NT2/D1 (cell line): ENCODE measurements at regions not wholly inside any gene's neighbourhood (a gene's known extent, or its start where the extent isn't known, plus 50 kb on each side); places are given as distances from the start of the nearest gene placed in this dataset.

Experiments used
- SUZ12 ChIP-seq: IDR thresholded peaks from 2 replicates; pipeline ENCODE4 v1.6.1; 2011; ENCODE audit not compliant: insufficient read length, insufficient read depth; ENCODE audit errors: extremely low read depth
- YY1 ChIP-seq: IDR thresholded peaks from 2 replicates; pipeline ENCODE4 v1.6.1; 2011; ENCODE audit not compliant: insufficient read length, insufficient read depth
- ZNF274 ChIP-seq: IDR thresholded peaks from 2 replicates; pipeline ENCODE4 v1.6.1; 2011; ENCODE audit warnings: mild to moderate bottlenecking, low read depth, low read length

DNA sequence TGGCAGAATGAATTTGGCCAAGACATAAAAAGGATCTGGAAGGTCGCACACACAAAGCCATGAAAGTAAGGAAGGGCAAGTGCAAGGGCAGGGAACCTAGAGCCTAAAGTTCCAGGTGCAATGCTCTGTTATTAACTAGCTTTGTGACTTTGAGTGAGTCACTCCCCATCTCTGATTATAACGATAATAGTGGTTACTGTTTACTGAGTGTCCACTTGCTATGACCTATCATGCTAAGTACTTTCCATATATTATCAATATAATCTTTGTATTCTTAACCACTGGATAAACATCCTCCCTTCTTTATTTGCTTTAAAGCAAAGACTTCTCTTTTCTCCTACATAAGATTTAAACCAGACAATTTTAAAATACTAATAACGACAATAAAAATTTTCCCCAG lies 504.6 kb upstream of the BRINP1 start:
- TF ChIP-seq ZNF274, result no peak
- no peak for TF ChIP-seq YY1
- TF ChIP-seq SUZ12, result no peak
